Mammary epithelial cell (primary cell): ENCODE measurements at regions not wholly inside any gene's neighbourhood (a gene's known extent, or its start where the extent isn't known, plus 50 kb on each side); places are given as distances from the start of the nearest gene placed in this dataset.

Source experiments
- EZH2 ChIP-seq: IDR thresholded peaks from 2 replicates; pipeline ENCODE4 v1.6.1; 2012; ENCODE audit warnings: low read length, inconsistent platforms, borderline replicate concordance
- TF ChIP-seq, protein P1 (sequence below), 2 donors: IDR thresholded peaks in 1 of 2; conservative IDR thresholded peaks in 1 of 2; 2 replicates each; pipeline ENCODE4 v1.5.1; 2011 to 2012; ENCODE audit warnings: inconsistent platforms in 2 of 2, low read length in 2 of 2, mild to moderate bottlenecking in 2 of 2, control low read depth in 1 of 2, low read depth in 1 of 2; ENCODE audit not compliant: insufficient read depth in 1 of 2; ENCODE audit errors: extremely low read depth in 1 of 2

DNA sequence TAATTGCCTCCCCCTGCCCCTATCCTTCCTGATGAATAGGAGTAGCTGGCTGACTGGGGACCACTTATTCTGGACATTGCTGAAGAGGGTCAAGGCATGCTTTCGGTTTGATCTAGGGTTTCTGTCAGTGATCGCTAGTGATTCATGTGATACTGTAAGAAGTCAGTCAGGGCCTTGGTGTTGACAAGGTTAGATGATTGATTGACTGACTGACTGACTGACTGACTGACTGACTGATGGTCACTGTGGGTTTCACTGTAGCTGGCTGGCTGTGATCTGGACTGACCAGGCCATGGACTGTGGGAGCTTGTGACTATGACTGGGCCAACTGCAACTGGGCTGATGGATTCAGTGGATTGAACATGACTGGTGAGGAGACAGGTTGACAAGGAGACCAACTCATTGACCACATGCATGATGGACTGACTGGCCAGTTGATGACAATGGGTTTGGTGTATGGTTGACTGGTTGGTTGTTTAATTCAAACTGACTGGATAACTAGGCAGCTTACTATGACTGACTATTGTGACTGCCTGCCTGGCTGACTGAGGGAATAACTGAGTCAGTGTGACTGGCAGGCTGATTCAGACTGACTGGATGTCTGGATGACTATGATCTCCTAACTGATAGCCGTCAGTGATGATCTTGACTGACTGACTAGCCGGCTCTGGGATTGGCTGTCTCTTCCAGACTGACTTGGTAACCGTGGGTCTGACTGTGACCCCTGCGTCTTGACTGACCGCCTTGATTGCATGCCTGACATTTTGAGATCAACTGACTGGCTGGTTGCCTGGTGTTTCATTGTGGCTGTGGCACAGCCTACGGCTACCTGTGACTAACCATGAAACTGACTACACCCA, 509.9 kb downstream of the SHQ1 start:
- TF ChIP-seq, protein P1, sequence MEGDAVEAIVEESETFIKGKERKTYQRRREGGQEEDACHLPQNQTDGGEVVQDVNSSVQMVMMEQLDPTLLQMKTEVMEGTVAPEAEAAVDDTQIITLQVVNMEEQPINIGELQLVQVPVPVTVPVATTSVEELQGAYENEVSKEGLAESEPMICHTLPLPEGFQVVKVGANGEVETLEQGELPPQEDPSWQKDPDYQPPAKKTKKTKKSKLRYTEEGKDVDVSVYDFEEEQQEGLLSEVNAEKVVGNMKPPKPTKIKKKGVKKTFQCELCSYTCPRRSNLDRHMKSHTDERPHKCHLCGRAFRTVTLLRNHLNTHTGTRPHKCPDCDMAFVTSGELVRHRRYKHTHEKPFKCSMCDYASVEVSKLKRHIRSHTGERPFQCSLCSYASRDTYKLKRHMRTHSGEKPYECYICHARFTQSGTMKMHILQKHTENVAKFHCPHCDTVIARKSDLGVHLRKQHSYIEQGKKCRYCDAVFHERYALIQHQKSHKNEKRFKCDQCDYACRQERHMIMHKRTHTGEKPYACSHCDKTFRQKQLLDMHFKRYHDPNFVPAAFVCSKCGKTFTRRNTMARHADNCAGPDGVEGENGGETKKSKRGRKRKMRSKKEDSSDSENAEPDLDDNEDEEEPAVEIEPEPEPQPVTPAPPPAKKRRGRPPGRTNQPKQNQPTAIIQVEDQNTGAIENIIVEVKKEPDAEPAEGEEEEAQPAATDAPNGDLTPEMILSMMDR (conservative IDR thresholded peaks at IDR 0.05 in 1 of 2, IDR thresholded peaks at IDR 0.05 in 1 of 2; ENCODE audit: extremely low read depth in 1 of 2, insufficient read depth in 1 of 2, low read depth in 1 of 2, low read length in 2 of 2): no peak
- no peak for TF ChIP-seq EZH2
